H1 (cell line): ENCODE measurements at regions not wholly inside any gene's neighbourhood (a gene's known extent, or its start where the extent isn't known, plus 50 kb on each side); places are given as distances from the start of the nearest gene placed in this dataset.

Source experiments
- CTCF ChIA-PET: fragments of 300-600 bp; sonication (Branson Sonifier 250); formaldehyde crosslinking; loops from one replicate; lab custom pipeline; 2021; ENCODE audit not compliant: partially characterized antibody; lab: Charles Lee
- POLR2A ChIA-PET: fragments of 300-600 bp; sonication (Branson Sonifier 250); formaldehyde crosslinking; loops from one replicate; lab custom pipeline; 2021; ENCODE audit warnings: inconsistent platforms; ENCODE audit not compliant: partially characterized antibody; lab: Charles Lee
- DNase-seq, 2 experiments: peaks; one replicate each; pipeline versions ENCODE4 v3.0.0 to v3.0.0-alpha.2; 2010 to 2022; ENCODE audit warnings: low spot score in 2 of 2, low read depth in 1 of 2, mixed read lengths in 1 of 2
- FAIRE-seq: peaks from 2 replicates; lab custom pipeline; 2011; peaks lifted over from hg19 to GRCh38; lab: Jason Lieb, UNC
- H2AFZ ChIP-seq: 2 replicates; pipeline ENCODE4 v1.8.1; 2012; ENCODE audit warnings: low read length, inconsistent platforms
- H2AK5ac ChIP-seq: 2 replicates; pipeline ENCODE4 v1.6.1; 2013; ENCODE audit warnings: low read depth, low read length
- H2BK120ac ChIP-seq: replicated peaks from 2 replicates; pipeline ENCODE3; 2013; ENCODE audit warnings: low read depth, low read length, inconsistent platforms
- H2BK12ac ChIP-seq: 2 replicates; pipeline ENCODE4 v1.6.1; 2013; ENCODE audit warnings: low read depth, low read length
- H2BK15ac ChIP-seq: 2 replicates; pipeline ENCODE4 v1.6.1; 2013; ENCODE audit warnings: low read length
- H2BK20ac ChIP-seq: 2 replicates; pipeline ENCODE4 v1.6.1; 2013; ENCODE audit warnings: low read length
- H2BK5ac ChIP-seq: 2 replicates; pipeline ENCODE4 v1.6.1; 2013; ENCODE audit warnings: low read depth, low read length
- H3K14ac ChIP-seq: 2 replicates; pipeline ENCODE4 v1.6.1; 2013; ENCODE audit warnings: inconsistent platforms; ENCODE audit not compliant: insufficient read length
- H3K18ac ChIP-seq: 2 replicates; pipeline ENCODE4 v1.6.1; 2013; ENCODE audit warnings: low read length; ENCODE audit errors: extremely low read depth
- H3K23ac ChIP-seq: 2 replicates; pipeline ENCODE4 v1.6.1; 2013; ENCODE audit warnings: inconsistent platforms; ENCODE audit not compliant: insufficient read length
- H3K23me2 ChIP-seq: 2 replicates; pipeline ENCODE4 v1.6.1; 2013; ENCODE audit warnings: low read depth, low read length
- H3K27ac ChIP-seq: 2 replicates; pipeline ENCODE4 v1.6.1; 2011; ENCODE audit warnings: low read depth, low read length, inconsistent platforms
- H3K27me3 ChIP-seq, 4 experiments: replicated peaks in 1 of 4; 1 replicate in 1 of 4; 2 replicates in 3 of 4; pipeline versions ENCODE4 v1.6.1 to v1.8.1; 2011 to 2013; ENCODE audit warnings: low read length in 3 of 4, mild to moderate bottlenecking in 3 of 4, inconsistent platforms in 2 of 4, mixed read lengths in 2 of 4, moderate library complexity in 1 of 4; ENCODE audit not compliant: control insufficient read depth in 3 of 4, insufficient read depth in 3 of 4; ENCODE audit errors: extremely low read depth in 1 of 4
- H3K36me3 ChIP-seq, 4 experiments: 2 replicates each; pipeline versions ENCODE4 v1.6.1 to v1.8.1; 2011 to 2013; ENCODE audit warnings: mild to moderate bottlenecking in 4 of 4, low read length in 3 of 4, moderate library complexity in 2 of 4, control low read depth in 1 of 4, inconsistent platforms in 1 of 4; ENCODE audit not compliant: insufficient read depth in 4 of 4, control insufficient read depth in 2 of 4
- H3K4ac ChIP-seq: replicated peaks from 2 replicates; pipeline ENCODE3; 2013; ENCODE audit warnings: low read length, low read depth, mixed read lengths, inconsistent platforms; ENCODE audit not compliant: insufficient read length
- H3K4me1 ChIP-seq, 4 experiments: replicated peaks in 1 of 4; 1 replicate in 1 of 4; 2 replicates in 3 of 4; pipeline versions ENCODE4 v1.6.1 to v1.8.1; 2011 to 2013; ENCODE audit warnings: low read length in 3 of 4, inconsistent platforms in 2 of 4, mixed read lengths in 1 of 4; ENCODE audit not compliant: insufficient read depth in 4 of 4, control insufficient read depth in 3 of 4
- H3K4me2 ChIP-seq, 2 experiments: 2 replicates each; pipeline versions ENCODE4 v1.6.1 to v1.8.1; 2011 to 2013; ENCODE audit warnings: low read depth in 2 of 2, low read length in 2 of 2, control low read depth in 1 of 2, inconsistent platforms in 1 of 2, mild to moderate bottlenecking in 1 of 2; ENCODE audit not compliant: insufficient read depth in 1 of 2
- H3K4me3 ChIP-seq, 4 experiments: fragments of 200-600, 300-600 bp in 1 of 4; sonication (generic), shearing (Covaris generic), sonication (Bioruptor Twin) in 1 of 4; 2 replicates each; pipeline versions ENCODE4 v1.5.1 to v1.8.1; 2011 to 2016; ENCODE audit warnings: low read length in 4 of 4, low read depth in 3 of 4, control low read depth in 2 of 4, inconsistent platforms in 2 of 4, mild to moderate bottlenecking in 2 of 4, mixed read lengths in 1 of 4, moderate library complexity in 1 of 4; ENCODE audit not compliant: insufficient read depth in 2 of 4; ENCODE audit errors: extremely low read depth in 1 of 4
- H3K56ac ChIP-seq: replicated peaks from 2 replicates; pipeline ENCODE3; 2013; ENCODE audit warnings: low read depth, mild to moderate bottlenecking, mixed read lengths, low read length, inconsistent platforms; ENCODE audit not compliant: insufficient read length
- H3K79me1 ChIP-seq: 2 replicates; pipeline ENCODE4 v1.6.1; 2013; ENCODE audit warnings: low read depth, low read length, control low read depth
- H3K79me2 ChIP-seq, 2 experiments: 2 replicates each; pipeline versions ENCODE4 v1.6.1 to v1.8.1; 2012 to 2013; ENCODE audit warnings: low read length in 2 of 2, mild to moderate bottlenecking in 2 of 2, inconsistent platforms in 1 of 2; ENCODE audit not compliant: insufficient read depth in 2 of 2, control insufficient read depth in 1 of 2
- H3K9ac ChIP-seq, 4 experiments: replicated peaks in 1 of 4; 1 replicate in 1 of 4; 2 replicates in 3 of 4; pipeline versions ENCODE4 v1.6.1 to v1.8.1; 2011 to 2013; ENCODE audit warnings: low read depth in 3 of 4, low read length in 3 of 4, control low read depth in 2 of 4, mild to moderate bottlenecking in 2 of 4, moderate library complexity in 2 of 4, inconsistent platforms in 1 of 4; ENCODE audit errors: extremely low read depth in 1 of 4
- H3K9me3 ChIP-seq, 2 experiments: 2 replicates each; pipeline versions ENCODE4 v1.6.1 to v1.8.1; 2012 to 2013; ENCODE audit warnings: mild to moderate bottlenecking in 2 of 2, moderate library complexity in 2 of 2, control low read depth in 1 of 2, inconsistent platforms in 1 of 2, low read depth in 1 of 2, low read length in 1 of 2, mixed read lengths in 1 of 2; ENCODE audit not compliant: insufficient read depth in 2 of 2
- H4K20me1 ChIP-seq, 2 experiments: replicated peaks in 1 of 2; 2 replicates each; pipeline versions ENCODE3 to v1.8.1; 2011 to 2013; ENCODE audit warnings: inconsistent platforms in 2 of 2, low read length in 2 of 2, mild to moderate bottlenecking in 1 of 2; ENCODE audit not compliant: insufficient read depth in 2 of 2, control insufficient read depth in 1 of 2
- H4K5ac ChIP-seq: 2 replicates; pipeline ENCODE4 v1.6.1; 2013; ENCODE audit warnings: low read length, low read depth, mixed read lengths, inconsistent platforms; ENCODE audit not compliant: insufficient read length
- H4K8ac ChIP-seq: 2 replicates; pipeline ENCODE4 v1.8.0; 2013; ENCODE audit warnings: mild to moderate bottlenecking, moderate library complexity, low read length, inconsistent platforms; ENCODE audit not compliant: insufficient read depth; ENCODE audit errors: extremely low read depth
- H4K91ac ChIP-seq: replicated peaks from 2 replicates; pipeline ENCODE3; 2013; ENCODE audit warnings: low read length, mixed read lengths, inconsistent platforms; ENCODE audit not compliant: insufficient read length
- BCL11A ChIP-seq, 2 experiments: IDR thresholded peaks; one replicate each; pipeline ENCODE4 v1.6.1; 2011; ENCODE audit warnings: low read depth in 2 of 2, low read length in 2 of 2, mild to moderate bottlenecking in 2 of 2
- CBX5 ChIP-seq: fragments of 300-800, 300-1000 bp; sonication (generic); IDR thresholded peaks from 2 replicates; pipeline ENCODE4 v1.7.1; 2016; ENCODE audit warnings: antibody characterized with exemption, low read length, low read depth
- CHD2 ChIP-seq: IDR thresholded peaks from 2 replicates; pipeline ENCODE4 v1.6.1; 2012; ENCODE audit warnings: low read length, improper control_type of control experiment
- CREB1 ChIP-seq: IDR thresholded peaks from 2 replicates; pipeline ENCODE4 v1.6.1; 2012; ENCODE audit warnings: inconsistent platforms
- HDAC2 ChIP-seq, 2 experiments: fragments of 300-600 bp in 1 of 2; sonication (generic) in 1 of 2; IDR thresholded peaks; 2 replicates each; pipeline ENCODE4 v1.6.1; 2011 to 2012; ENCODE audit warnings: low read depth in 2 of 2, low read length in 2 of 2, mild to moderate bottlenecking in 2 of 2, moderate library complexity in 2 of 2, borderline replicate concordance in 1 of 2, inconsistent platforms in 1 of 2
- JUN ChIP-seq: IDR thresholded peaks from 2 replicates; pipeline ENCODE4 v1.6.1; 2011; ENCODE audit warnings: low read depth, mild to moderate bottlenecking, improper control_type of control experiment, low read length
- KDM1A ChIP-seq: fragments of 200-600, 300-600 bp; sonication (generic); IDR thresholded peaks from 2 replicates; pipeline ENCODE4 v1.7.1; 2016; ENCODE audit warnings: mild to moderate bottlenecking, low read length, borderline replicate concordance
- MAFK ChIP-seq: IDR thresholded peaks from 2 replicates; pipeline ENCODE4 v1.6.1; 2012; ENCODE audit warnings: low read depth, mild to moderate bottlenecking, improper control_type of control experiment, low read length
- SIN3A ChIP-seq, 2 experiments: IDR thresholded peaks in 1 of 2; conservative IDR thresholded peaks in 1 of 2; 2 replicates each; pipeline ENCODE4 v1.6.1; 2011 to 2012; ENCODE audit warnings: low read length in 2 of 2, improper control_type of control experiment in 1 of 2, low read depth in 1 of 2, mild to moderate bottlenecking in 1 of 2
- WGBS, 2 experiments: shearing (Covaris generic) in 1 of 2; methylation state at CpG; one replicate each; pipeline versions ENCODE4 v1.1.6 to v1.1.7; 2013 to 2015; ENCODE audit warnings: low lambda C conversion rate in 2 of 2, mixed read lengths in 2 of 2, inconsistent platforms in 1 of 2, low coverage in 1 of 2, missing lambda C conversion rate in 1 of 2; ENCODE audit not compliant: insufficient replicate concordance in 2 of 2, insufficient coverage in 1 of 2, insufficient read length in 1 of 2; ENCODE audit errors: extremely low coverage in 1 of 2, missing lambda C conversion rate in 1 of 2; 5-methylcytosine and 5-hydroxymethylcytosine counted together

GRCh38 chr5:20055301-20055700, 67.3 kb upstream of the CDH18 start:
- no peak overlapping the region for H2AK5ac ChIP-seq
- TF ChIP-seq KDM1A (no peak), JUN (no peak), SIN3A (conservative IDR thresholded peaks at IDR 0.05 in 1 of 2, IDR thresholded peaks at IDR 0.05 in 1 of 2; ENCODE audit: low read depth in 1 of 2, low read length in 2 of 2) (no peak), CHD2 (no peak), HDAC2 (IDR thresholded peaks at IDR 0.05; ENCODE audit: borderline replicate concordance in 1 of 2, low read depth in 2 of 2, low read length in 2 of 2) (no peak), CREB1 (no peak), MAFK (no peak), BCL11A (IDR thresholded peaks at IDR 0.05; ENCODE audit: low read depth in 2 of 2, low read length in 2 of 2) (no peak), CBX5 (no peak)
- H3K9ac ChIP-seq: no peak overlapping the region
- no peak overlapping the region for H2BK20ac ChIP-seq
- no peak overlapping the region for H2BK15ac ChIP-seq
- H4K91ac ChIP-seq: no peak overlapping the region
- no peaks in the 10 kb centered on the region for H3K79me2 ChIP-seq
- H3K79me1 ChIP-seq: no peaks in the 10 kb centered on the region
- no peak overlapping the region for H3K18ac ChIP-seq
- no peak overlapping the region for H2BK120ac ChIP-seq
- no peak overlapping the region for H3K14ac ChIP-seq
- no peak overlapping the region for H3K4me3 ChIP-seq
- no peak overlapping the region for H3K27ac ChIP-seq
- H3K23me2 ChIP-seq: no peaks in the 10 kb centered on the region
- no peak overlapping the region for H3K56ac ChIP-seq
- no peak overlapping the region for H4K5ac ChIP-seq
- H3K9me3 ChIP-seq: no peaks in the 10 kb centered on the region
- no peak overlapping the region for H3K23ac ChIP-seq
- POLR2A ChIA-PET: no interaction called here
- no peaks in the 10 kb centered on the region for H3K27me3 ChIP-seq
- no peaks in the 10 kb centered on the region for H3K36me3 ChIP-seq
- WGBS, 2 experiments: 97% methylated on average over 1 of the region's 1 CpG; no CpG with 5 or more reads in 1 of the 2 experiments
- no peak overlapping the region for H4K8ac ChIP-seq
- no peak overlapping the region for H3K4ac ChIP-seq
- no peak overlapping the region for H2BK12ac ChIP-seq
- H3K4me2 ChIP-seq: no peak overlapping the region
- H4K20me1 ChIP-seq: no peaks in the 10 kb centered on the region
- H2BK5ac ChIP-seq: no peak overlapping the region
- no peak overlapping the region for H2AFZ ChIP-seq
- no peak for FAIRE-seq
- no peak for DNase-seq
- CTCF ChIA-PET: no interaction called here
- no peaks in the 10 kb centered on the region for H3K4me1 ChIP-seq
